Globus pallidus (tissue), 1 donor: ENCODE measurements at regions not wholly inside any gene's neighbourhood (a gene's known extent, or its start where the extent isn't known, plus 50 kb on each side); places are given as distances from the start of the nearest gene placed in this dataset.

Experiments
- DNase-seq: peaks from one replicate; pipeline ENCODE4 v3.0.0-alpha.2; 2015; ENCODE audit warnings: low spot score

GRCh38 chr18:72075040-72075439, 469.1 kb downstream of the CBLN2 start:
- DNase-seq = no peak

DNA sequence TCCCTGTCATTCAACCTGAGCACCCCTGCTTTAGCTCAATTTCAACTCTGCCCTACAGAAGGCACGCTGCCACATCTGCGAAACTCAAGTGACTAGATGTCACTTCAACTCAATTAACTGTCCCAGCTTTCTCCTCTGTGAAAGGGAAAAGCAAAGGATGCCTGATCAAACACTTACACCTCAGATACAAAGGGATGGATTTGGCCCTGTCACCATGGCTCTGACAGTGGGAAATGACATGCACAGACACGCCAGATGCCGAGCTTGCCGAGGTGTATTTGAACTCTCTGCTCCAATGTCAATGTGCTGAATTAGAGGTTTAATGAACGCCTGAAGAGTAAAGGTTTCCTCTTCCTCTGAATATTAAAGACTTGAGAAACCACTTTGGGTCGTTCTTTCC, 481.1 kb downstream of the CBLN2 start:
- DNase-seq = no peak

DNA sequence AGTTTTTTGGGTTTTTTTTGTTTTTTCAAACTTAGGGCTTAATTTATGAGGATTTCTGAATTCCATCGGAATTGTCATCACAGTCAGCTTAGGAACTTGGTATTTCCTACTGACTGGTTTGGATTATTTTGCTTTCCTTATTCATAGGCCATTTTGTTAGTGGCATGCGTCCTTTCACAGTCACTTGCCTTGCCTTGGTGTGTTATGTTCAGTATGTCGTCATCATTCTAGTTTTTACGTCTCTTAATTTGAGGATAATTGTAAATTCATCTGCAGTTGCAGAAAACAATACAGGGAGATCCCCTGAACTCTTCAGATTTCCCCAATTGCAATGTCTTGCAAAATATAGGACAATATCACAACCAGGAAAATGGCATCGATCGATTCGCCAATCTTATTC, 485.3 kb downstream of the CBLN2 start:
- no peak for DNase-seq

DNA sequence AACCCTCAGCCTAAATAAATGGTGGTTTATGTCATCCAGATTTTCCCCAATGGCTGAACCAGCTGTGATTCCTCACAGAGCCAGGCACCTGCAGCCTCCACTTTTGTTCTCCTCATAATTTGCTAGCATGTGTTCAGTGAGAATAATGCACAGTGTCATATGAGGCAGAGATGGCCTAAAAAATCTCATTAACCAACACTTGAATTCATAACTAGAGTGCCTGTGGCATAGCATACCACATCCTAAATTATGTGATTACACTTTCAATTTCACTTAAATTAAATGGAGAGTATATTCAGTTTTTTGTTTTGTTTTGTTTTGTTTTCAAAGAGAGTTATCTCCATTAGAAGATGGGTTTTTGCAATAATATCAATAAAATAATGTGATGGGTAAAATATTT, 488.0 kb downstream of the CBLN2 start:
- no peak for DNase-seq

DNA sequence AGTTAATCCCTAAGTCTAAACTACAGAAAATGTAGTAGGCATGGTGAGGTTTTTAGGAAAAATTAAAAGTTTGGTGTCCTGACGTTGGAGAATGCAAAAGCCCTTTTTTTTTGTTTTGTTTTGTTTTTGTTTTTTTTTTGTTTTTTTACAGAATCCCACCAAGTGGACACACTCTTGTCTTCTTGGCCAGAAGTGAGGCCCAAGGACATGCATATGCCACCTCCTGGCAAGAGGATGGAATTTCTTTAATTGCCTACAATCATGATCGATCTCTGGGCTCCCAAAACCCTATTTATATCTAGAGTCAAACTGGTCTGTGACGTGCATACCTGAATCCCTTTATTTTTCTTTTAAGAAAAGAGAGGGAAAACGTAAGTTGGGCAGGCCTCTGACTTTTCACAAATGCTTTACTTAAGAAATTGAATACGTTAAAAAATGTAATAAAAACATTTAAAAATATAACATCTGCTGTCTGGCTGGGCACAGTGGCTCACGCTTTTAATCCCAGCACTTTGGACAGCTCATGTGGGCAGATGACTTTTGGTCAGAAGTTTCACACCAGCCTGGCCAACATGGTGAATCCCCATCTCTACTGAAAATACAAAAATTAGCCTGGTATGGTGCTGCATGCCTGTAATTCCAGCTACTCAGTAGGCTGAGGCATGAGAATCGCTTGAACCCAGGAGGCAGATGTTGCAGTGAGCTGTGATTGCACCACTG, 502.7 kb downstream of the CBLN2 start:
- no peak for DNase-seq

- DNase-seq = no peak
These were observed 530.7 kb downstream of the CBLN2 start for GRCh38 chr18:72013427-72013850.

GRCh38 chr18:71998547-71999097, 545.5 kb downstream of the CBLN2 start:
- DNase-seq = no peak

- DNase-seq = no peak
These were observed 548.2 kb downstream of the CBLN2 start for GRCh38 chr18:71995904-71996465.

- no peak for DNase-seq
These were observed 549.9 kb downstream of the CBLN2 start for GRCh38 chr18:71994273-71994672.

DNA sequence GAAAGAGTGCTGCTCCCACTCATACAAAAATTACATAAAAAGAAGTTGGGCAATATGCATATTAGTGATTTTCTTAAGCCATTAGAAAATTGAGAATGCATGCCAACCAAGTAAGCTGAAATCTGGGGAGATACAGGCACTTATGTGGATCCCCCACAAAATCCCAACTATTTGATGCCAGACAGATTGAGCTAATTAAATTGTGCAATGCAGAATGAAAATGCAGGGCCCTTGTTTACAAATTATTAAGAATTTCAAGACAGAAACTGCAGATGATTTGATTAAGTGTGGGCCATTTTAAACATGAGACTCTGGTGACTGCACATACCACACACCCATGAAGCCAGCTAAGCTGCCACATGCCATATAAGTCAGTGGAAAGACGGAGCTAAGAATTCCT, 554.5 kb downstream of the CBLN2 start:
- no peak for DNase-seq

- no peak for DNase-seq
These were observed 557.6 kb downstream of the CBLN2 start for GRCh38 chr18:71986351-71987050.

- DNase-seq = no peak
These were observed 567.4 kb downstream of the CBLN2 start for GRCh38 chr18:71976744-71977143.

- DNase-seq = no peak
These were observed 577.4 kb downstream of the CBLN2 start for GRCh38 chr18:71966791-71967190.

DNA sequence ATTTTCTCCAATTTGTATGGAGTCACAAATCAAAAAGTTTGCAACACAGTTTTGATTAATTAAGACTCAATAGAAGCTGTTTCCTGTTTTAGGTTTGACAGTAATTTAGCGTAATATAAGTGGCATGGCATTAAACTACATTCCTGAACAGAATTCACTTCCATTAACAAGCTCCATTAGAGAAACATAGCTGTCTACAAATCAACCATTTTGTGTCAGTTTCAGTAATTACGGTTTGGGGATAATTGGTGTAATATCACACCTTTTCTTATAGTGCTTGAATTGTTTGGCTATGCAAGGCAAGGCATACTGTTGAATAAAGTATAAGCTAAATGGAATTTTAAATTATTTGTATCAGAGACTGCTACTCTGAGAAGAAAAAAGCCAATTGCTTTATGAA, 585.5 kb downstream of the CBLN2 start:
- no peak for DNase-seq

DNA sequence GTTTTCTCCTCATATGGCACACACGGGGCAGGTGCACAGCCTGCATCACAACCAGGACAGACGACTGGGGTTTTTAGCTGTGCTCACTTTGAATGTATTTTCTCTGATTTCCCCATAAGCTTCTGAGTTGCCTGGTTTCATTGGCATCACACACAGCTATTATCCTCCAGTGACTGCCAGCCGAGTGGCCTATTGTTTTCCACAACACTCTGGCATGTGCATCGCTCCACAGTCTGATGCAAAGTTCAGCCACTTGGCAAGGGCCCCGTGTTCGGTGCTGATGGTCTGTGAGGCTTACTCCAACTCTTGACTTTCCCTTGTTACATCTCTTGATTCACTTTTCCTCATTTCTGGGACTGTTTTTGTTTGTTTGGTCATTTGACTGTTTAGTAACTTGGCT, 593.1 kb downstream of the CBLN2 start:
- peak; percentile 55 for DNase-seq

GRCh38 chr18:71942433-71942832, 601.7 kb downstream of the CBLN2 start:
- DNase-seq = no peak

- no peak for DNase-seq
These were observed 604.7 kb downstream of the CBLN2 start for GRCh38 chr18:71939483-71939882.

- DNase-seq = no peak
These were observed 607.4 kb downstream of the CBLN2 start for GRCh38 chr18:71936744-71937143.

DNA sequence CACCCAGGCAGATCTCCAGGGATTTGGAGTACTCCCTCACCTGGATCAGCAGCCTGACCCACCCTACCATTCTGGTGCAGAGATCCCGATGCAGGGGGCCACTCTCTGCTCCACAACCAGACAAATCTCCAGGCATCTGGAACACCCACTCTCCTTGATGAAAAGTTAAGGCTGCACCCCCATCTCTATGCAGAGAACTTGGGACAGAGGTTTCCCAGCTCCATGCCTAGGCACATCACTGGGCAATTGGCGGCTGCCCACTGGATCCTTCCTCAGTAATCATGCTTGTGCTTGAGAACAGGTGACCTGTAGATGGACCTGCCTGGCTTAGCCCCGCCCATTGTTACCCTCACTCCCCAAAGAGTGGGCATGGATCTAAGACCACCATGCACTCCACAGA, 624.9 kb downstream of the CBLN2 start:
- no peak for DNase-seq

DNA sequence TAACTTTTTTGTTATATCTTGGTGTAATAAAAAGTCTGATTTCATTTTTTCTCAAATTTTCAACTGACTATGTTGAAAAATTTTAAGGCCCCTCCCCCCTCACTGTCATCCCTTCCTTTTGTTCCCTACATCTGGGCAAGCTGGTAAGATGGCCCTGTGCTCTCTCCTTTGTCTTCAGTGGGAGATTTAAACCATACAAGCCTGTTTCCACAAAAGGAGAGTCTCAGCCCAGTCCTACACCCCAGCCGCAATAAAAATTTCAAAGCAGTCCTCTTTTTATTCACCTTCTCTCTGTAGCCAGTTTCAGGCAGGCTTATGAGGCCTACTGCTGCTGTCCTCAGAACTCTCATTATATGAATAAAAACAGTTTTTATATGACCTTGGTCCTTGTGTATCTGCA, 630.5 kb downstream of the CBLN2 start:
- DNase-seq = no peak

- DNase-seq = no peak
These were observed 641.7 kb downstream of the CBLN2 start for GRCh38 chr18:71902482-71902881.

DNA sequence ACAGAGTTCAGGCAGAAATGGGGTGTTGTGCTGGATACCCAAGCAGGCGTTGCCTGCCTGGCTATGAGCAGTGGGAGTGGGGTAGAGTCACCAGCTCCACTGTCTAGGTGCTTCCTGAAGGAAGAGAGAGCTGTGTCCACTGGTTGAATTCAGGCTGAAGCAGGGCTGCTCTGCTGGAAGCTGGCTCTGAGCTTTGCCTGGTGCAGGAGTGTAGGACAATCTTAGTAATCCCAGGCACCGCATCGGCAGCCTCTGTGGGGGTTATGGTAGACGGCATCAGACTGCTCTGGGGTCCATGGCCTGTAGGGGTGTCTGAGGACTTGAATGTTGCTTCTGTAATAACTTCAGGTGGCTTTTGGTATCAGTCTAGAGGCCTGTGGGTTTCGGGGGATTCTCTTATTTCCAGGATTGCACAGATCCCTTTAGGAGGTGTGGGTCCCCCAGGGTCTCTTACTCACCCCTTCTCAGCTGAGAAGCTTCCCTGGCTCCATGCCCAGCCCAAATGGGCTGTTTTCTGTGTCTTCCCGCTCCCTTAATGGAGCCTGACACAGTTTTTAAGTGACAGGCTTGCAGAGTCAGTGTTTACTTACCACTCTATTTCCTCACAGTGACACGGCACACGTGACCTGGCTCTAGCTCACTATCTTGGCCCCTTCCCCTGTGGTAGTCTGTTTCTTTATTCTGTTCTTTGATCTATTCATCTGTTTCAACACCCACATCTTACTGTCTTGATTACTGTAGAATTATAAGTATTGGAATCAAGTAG, 644.3 kb downstream of the CBLN2 start:
- DNase-seq = no peak
